GM18511 (cell line): ENCODE measurements at regions not wholly inside any gene's neighbourhood (a gene's known extent, or its start where the extent isn't known, plus 50 kb on each side); places are given as distances from the start of the nearest gene placed in this dataset.

Experiments used
- ATAC-seq: cut with Tn5 transposase; IDR thresholded peaks from one replicate; pipeline ENCODE4 v1.9.1; 2021; ENCODE audit warnings: mild to moderate bottlenecking, moderate library complexity; ENCODE audit not compliant: unreplicated experiment

GRCh38 chr3:64290161-64290560 is 64.9 kb upstream of the PRICKLE2 start:
- no peak for ATAC-seq

- no peak for ATAC-seq
Observed at GRCh38 chr3:64289622-64290021, 64.4 kb upstream of the PRICKLE2 start.

- ATAC-seq, result no peak
Observed at GRCh38 chr3:64278625-64279024, 53.4 kb upstream of the PRICKLE2 start.

GRCh38 chr3:64276131-64276530 is 50.9 kb upstream of the PRICKLE2 start:
- no peak for ATAC-seq
